WTC11 (cell line): ENCODE measurements at regions not wholly inside any gene's neighbourhood (a gene's known extent, or its start where the extent isn't known, plus 50 kb on each side); places are given as distances from the start of the nearest gene placed in this dataset.

ENCODE experiments used
- ATAC-seq: fragments of 200-7000 bp; cut with Tn5 transposase; 2 replicates; pipeline ENCODE4 v1.10.0; 2021; ENCODE audit warnings: mild to moderate bottlenecking, moderate library complexity
- CTCF ChIA-PET: fragments of 300-600 bp; sonication (Branson Sonifier 250); formaldehyde crosslinking; loops from one replicate; lab custom pipeline; 2021; ENCODE audit warnings: antibody characterized with exemption; lab: Charles Lee
- POLR2A ChIA-PET: fragments of 350-600 bp; sonication (Branson Sonifier 250); formaldehyde crosslinking; loops from one replicate; lab custom pipeline; 2021; ENCODE audit warnings: antibody characterized with exemption; lab: Charles Lee
- DNase-seq: peaks from one replicate; pipeline ENCODE4 v3.0.0; 2021; ENCODE audit warnings: low spot score
- H3K27ac Mint-ChIP-seq: 2 replicates; pipeline ENCODE4 v1.8.0; 2021; ENCODE audit warnings: mixed read lengths
- H3K27me3 Mint-ChIP-seq: 2 replicates; pipeline ENCODE4 v1.8.0; 2021; ENCODE audit warnings: low read depth, mild to moderate bottlenecking, moderate library complexity, mixed read lengths
- H3K36me3 Mint-ChIP-seq: 2 replicates; pipeline ENCODE4 v1.8.0; 2021; ENCODE audit warnings: mixed read lengths
- H3K4me1 Mint-ChIP-seq: 2 replicates; pipeline ENCODE4 v1.8.0; 2022; ENCODE audit warnings: mixed read lengths
- H3K4me3 Mint-ChIP-seq: 2 replicates; pipeline ENCODE4 v1.8.0; 2021; ENCODE audit warnings: mild to moderate bottlenecking, moderate library complexity, mixed read lengths
- H3K9me3 Mint-ChIP-seq: 2 replicates; pipeline ENCODE4 v1.8.0; 2021; ENCODE audit warnings: mixed read lengths
- ATF3 ChIP-seq: sonication (generic); formaldehyde crosslinking; conservative IDR thresholded peaks from 2 replicates; pipeline ENCODE4 v1.8.1; 2022; ENCODE audit warnings: mild to moderate bottlenecking, missing genetic modification reagents
- E2F4 ChIP-seq: sonication (generic); formaldehyde crosslinking; IDR thresholded peaks from 2 replicates; pipeline ENCODE4 v1.8.1; 2022; ENCODE audit warnings: low read depth, mild to moderate bottlenecking, moderate library complexity, missing genetic modification reagents, borderline replicate concordance
- ELF4 ChIP-seq: sonication (generic); formaldehyde crosslinking; IDR thresholded peaks from 2 replicates; pipeline ENCODE4 v1.8.1; 2022; ENCODE audit warnings: low read depth, mild to moderate bottlenecking, moderate library complexity, missing genetic modification reagents
- FOXJ3 ChIP-seq: sonication (generic); formaldehyde crosslinking; IDR thresholded peaks from 2 replicates; pipeline ENCODE4 v1.9.0; 2021; ENCODE audit warnings: missing genetic modification reagents, mild to moderate bottlenecking, borderline replicate concordance
- GABPB1 ChIP-seq: sonication (generic); formaldehyde crosslinking; IDR thresholded peaks from 2 replicates; pipeline ENCODE4 v1.8.1; 2023; ENCODE audit warnings: mild to moderate bottlenecking, missing genetic modification reagents
- GTF2I ChIP-seq: fragments of 250-450 bp; sonication (Bioruptor Pico); conservative IDR thresholded peaks from 2 replicates; pipeline ENCODE4 v1.4.0; 2021; ENCODE audit warnings: mild to moderate bottlenecking
- JUN ChIP-seq: sonication (generic); formaldehyde crosslinking; IDR thresholded peaks from 2 replicates; pipeline ENCODE4 v1.8.0; 2023; ENCODE audit warnings: mild to moderate bottlenecking, missing genetic modification reagents
- KAT7 ChIP-seq: sonication (generic); formaldehyde crosslinking; IDR thresholded peaks from 2 replicates; pipeline ENCODE4 v1.8.1; 2023; ENCODE audit warnings: missing genetic modification reagents, mild to moderate bottlenecking, borderline replicate concordance
- MXD4 ChIP-seq: fragments of 250-450 bp; sonication (Bioruptor Pico); IDR thresholded peaks from 2 replicates; pipeline ENCODE4 v1.8.0; 2021; ENCODE audit warnings: mild to moderate bottlenecking, moderate library complexity, borderline replicate concordance
- MYBL2 ChIP-seq: sonication (generic); formaldehyde crosslinking; IDR thresholded peaks from 2 replicates; pipeline ENCODE4 v1.8.1; 2023; ENCODE audit warnings: mild to moderate bottlenecking, moderate library complexity, missing genetic modification reagents
- NFE2L1 ChIP-seq: sonication (generic); formaldehyde crosslinking; IDR thresholded peaks from 2 replicates; pipeline ENCODE4 v1.8.1; 2023; ENCODE audit warnings: missing genetic modification reagents
- NR1H2 ChIP-seq: sonication (generic); formaldehyde crosslinking; IDR thresholded peaks from 2 replicates; pipeline ENCODE4 v1.9.0; 2021; ENCODE audit warnings: mild to moderate bottlenecking, moderate library complexity, missing genetic modification reagents
- NR2C2 ChIP-seq: sonication (generic); formaldehyde crosslinking; IDR thresholded peaks from 2 replicates; pipeline ENCODE4 v1.8.0; 2022; ENCODE audit warnings: mild to moderate bottlenecking, missing genetic modification reagents
- PREB ChIP-seq: sonication (generic); formaldehyde crosslinking; IDR thresholded peaks from 2 replicates; pipeline ENCODE4 v1.8.1; 2022; ENCODE audit warnings: mild to moderate bottlenecking, missing genetic modification reagents, moderate library complexity, borderline replicate concordance
- PRRX2 ChIP-seq: fragments of 250-450 bp; sonication (Bioruptor Pico); IDR thresholded peaks from 2 replicates; pipeline ENCODE4 v1.8.0; 2021; ENCODE audit warnings: mild to moderate bottlenecking
- RORB ChIP-seq: fragments of 250-450 bp; sonication (Bioruptor Pico); IDR thresholded peaks from 2 replicates; pipeline ENCODE4 v1.9.0; 2021; ENCODE audit warnings: mild to moderate bottlenecking
- SP1 ChIP-seq: sonication (generic); formaldehyde crosslinking; conservative IDR thresholded peaks from 2 replicates; pipeline ENCODE4 v1.8.1; 2022; ENCODE audit warnings: missing genetic modification reagents
- ZNF425 ChIP-seq: fragments of 250-450 bp; sonication (Bioruptor Pico); conservative IDR thresholded peaks from 2 replicates; pipeline ENCODE4 v1.9.0; 2021; ENCODE audit warnings: mild to moderate bottlenecking
- ZNF512 ChIP-seq: sonication (generic); formaldehyde crosslinking; IDR thresholded peaks from 2 replicates; pipeline ENCODE4 v1.8.1; 2022; ENCODE audit warnings: missing genetic modification reagents, borderline replicate concordance
- TF ChIP-seq, protein P1 (sequence below): fragments of 250-450 bp; sonication (Bioruptor Pico); IDR thresholded peaks from 2 replicates; pipeline ENCODE4 v1.9.0; 2021; ENCODE audit warnings: mild to moderate bottlenecking, borderline replicate concordance
- TF ChIP-seq, protein P2 (sequence below): fragments of 250-450 bp; sonication (Bioruptor Pico); IDR thresholded peaks from 2 replicates; pipeline ENCODE4 v1.9.0; 2021; ENCODE audit warnings: moderate library complexity, mild to moderate bottlenecking, inconsistent platforms, borderline replicate concordance
- TF ChIP-seq, protein P3 (sequence below): sonication (generic); formaldehyde crosslinking; IDR thresholded peaks from 2 replicates; pipeline ENCODE4 v1.8.1; 2022; ENCODE audit warnings: mild to moderate bottlenecking, moderate library complexity, missing genetic modification reagents

DNA sequence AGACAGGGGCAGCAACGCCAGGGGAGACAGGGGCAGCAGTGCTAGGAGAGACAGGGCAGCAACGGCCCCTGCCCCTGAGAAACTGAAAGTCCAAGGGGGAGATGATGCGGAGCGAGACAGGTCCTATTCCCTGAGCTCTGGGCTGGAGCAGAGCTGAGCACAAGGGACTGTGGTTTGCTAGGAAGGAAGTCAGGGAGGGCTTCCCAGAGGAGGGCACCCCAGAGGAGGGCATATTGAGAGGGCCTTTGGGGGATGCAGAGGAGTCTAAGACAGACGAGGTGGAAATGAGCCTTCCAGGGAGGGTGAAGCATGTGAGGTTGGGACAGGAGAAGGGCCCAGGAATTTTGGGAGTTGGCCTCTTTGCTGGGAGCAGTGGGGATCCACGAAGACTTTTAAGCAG, 52.1 kb upstream of the BEGAIN start:
- no peak overlapping the region for H3K27ac Mint-ChIP-seq
- ATAC-seq (no peak), DNase-seq (no peak)
- peaks cover 4% of the 10 kb centered on the region; the same call in 1 of the 2 replicates for H3K4me1 Mint-ChIP-seq
- CTCF ChIA-PET = interaction anchor here (1.9 kb wide), 1 partner anchor 199 kb away, joined by 4 read pairs; no protein-coding TSS in a partner anchor
- no peaks in the 10 kb centered on the region for H3K36me3 Mint-ChIP-seq
- no peak overlapping the region for H3K4me3 Mint-ChIP-seq
- H3K27me3 Mint-ChIP-seq = no peaks in the 10 kb centered on the region; the same call in 1 of the 2 replicates
- TF ChIP-seq ZNF425 (CRISPR knock-in tag) (no peak), NR1H2 (CRISPR knock-in tag) (no peak), MYBL2 (CRISPR knock-in tag) (no peak), RORB (CRISPR knock-in tag) (no peak), SP1 (CRISPR knock-in tag) (no peak), ELF4 (CRISPR knock-in tag) (no peak)
- TF ChIP-seq, protein P1, sequence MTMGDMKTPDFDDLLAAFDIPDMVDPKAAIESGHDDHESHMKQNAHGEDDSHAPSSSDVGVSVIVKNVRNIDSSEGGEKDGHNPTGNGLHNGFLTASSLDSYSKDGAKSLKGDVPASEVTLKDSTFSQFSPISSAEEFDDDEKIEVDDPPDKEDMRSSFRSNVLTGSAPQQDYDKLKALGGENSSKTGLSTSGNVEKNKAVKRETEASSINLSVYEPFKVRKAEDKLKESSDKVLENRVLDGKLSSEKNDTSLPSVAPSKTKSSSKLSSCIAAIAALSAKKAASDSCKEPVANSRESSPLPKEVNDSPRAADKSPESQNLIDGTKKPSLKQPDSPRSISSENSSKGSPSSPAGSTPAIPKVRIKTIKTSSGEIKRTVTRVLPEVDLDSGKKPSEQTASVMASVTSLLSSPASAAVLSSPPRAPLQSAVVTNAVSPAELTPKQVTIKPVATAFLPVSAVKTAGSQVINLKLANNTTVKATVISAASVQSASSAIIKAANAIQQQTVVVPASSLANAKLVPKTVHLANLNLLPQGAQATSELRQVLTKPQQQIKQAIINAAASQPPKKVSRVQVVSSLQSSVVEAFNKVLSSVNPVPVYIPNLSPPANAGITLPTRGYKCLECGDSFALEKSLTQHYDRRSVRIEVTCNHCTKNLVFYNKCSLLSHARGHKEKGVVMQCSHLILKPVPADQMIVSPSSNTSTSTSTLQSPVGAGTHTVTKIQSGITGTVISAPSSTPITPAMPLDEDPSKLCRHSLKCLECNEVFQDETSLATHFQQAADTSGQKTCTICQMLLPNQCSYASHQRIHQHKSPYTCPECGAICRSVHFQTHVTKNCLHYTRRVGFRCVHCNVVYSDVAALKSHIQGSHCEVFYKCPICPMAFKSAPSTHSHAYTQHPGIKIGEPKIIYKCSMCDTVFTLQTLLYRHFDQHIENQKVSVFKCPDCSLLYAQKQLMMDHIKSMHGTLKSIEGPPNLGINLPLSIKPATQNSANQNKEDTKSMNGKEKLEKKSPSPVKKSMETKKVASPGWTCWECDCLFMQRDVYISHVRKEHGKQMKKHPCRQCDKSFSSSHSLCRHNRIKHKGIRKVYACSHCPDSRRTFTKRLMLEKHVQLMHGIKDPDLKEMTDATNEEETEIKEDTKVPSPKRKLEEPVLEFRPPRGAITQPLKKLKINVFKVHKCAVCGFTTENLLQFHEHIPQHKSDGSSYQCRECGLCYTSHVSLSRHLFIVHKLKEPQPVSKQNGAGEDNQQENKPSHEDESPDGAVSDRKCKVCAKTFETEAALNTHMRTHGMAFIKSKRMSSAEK = no peak
- TF ChIP-seq, protein P2, sequence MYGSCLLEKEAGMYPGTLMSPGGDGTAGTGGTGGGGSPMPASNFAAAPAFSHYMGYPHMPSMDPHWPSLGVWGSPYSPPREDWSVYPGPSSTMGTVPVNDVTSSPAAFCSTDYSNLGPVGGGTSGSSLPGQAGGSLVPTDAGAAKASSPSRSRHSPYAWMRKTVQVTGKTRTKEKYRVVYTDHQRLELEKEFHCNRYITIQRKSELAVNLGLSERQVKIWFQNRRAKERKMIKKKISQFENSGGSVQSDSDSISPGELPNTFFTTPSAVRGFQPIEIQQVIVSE (CRISPR knock-in tag) = no peak
- POLR2A ChIA-PET = no interaction called here
- no peaks in the 10 kb centered on the region for H3K9me3 Mint-ChIP-seq

- CTCF ChIA-PET = interaction anchor here (0.7 to 1.6 kb wide), 3 partner anchors 13 to 231 kb away, joined by 3 to 5 read pairs (median 3); no protein-coding TSS in a partner anchor
- peaks cover 12% of the 10 kb centered on the region for H3K4me1 Mint-ChIP-seq
- H3K27me3 Mint-ChIP-seq = peaks cover 4% of the 10 kb centered on the region; the same call in 1 of the 2 replicates
- H3K4me3 Mint-ChIP-seq = no peak overlapping the region
- no peak for DNase-seq
- no peak overlapping the region for H3K27ac Mint-ChIP-seq
- H3K9me3 Mint-ChIP-seq = no peaks in the 10 kb centered on the region
- ATAC-seq = no peak
- H3K36me3 Mint-ChIP-seq = no peaks in the 10 kb centered on the region
- POLR2A ChIA-PET = no interaction called here
- no peak for TF ChIP-seq GTF2I (CRISPR knock-in tag)
- no peak for TF ChIP-seq JUN (CRISPR knock-in tag)
- no peak for TF ChIP-seq ZNF512 (CRISPR knock-in tag)
- TF ChIP-seq NR2C2 (CRISPR knock-in tag) = no peak
- no peak for TF ChIP-seq FOXJ3
- TF ChIP-seq GABPB1 = no peak
- no peak for TF ChIP-seq KAT7 (CRISPR knock-in tag)
- no peak for TF ChIP-seq ATF3 (CRISPR knock-in tag)
- no peak for TF ChIP-seq PREB (CRISPR knock-in tag)
- TF ChIP-seq, protein P3, sequence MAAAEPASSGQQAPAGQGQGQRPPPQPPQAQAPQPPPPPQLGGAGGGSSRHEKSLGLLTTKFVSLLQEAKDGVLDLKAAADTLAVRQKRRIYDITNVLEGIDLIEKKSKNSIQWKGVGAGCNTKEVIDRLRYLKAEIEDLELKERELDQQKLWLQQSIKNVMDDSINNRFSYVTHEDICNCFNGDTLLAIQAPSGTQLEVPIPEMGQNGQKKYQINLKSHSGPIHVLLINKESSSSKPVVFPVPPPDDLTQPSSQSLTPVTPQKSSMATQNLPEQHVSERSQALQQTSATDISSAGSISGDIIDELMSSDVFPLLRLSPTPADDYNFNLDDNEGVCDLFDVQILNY = no peak
- TF ChIP-seq PRRX2 (CRISPR knock-in tag) = no peak
- no peak for TF ChIP-seq MXD4
- TF ChIP-seq E2F4 (CRISPR knock-in tag) = no peak
- no peak for TF ChIP-seq NFE2L1
These were observed 53.5 kb upstream of the BEGAIN start for GRCh38 chr14:100640471-100641273.
